GM23338 (cell line): ENCODE measurements at regions not wholly inside any gene's neighbourhood (a gene's known extent, or its start where the extent isn't known, plus 50 kb on each side); places are given as distances from the start of the nearest gene placed in this dataset.

ENCODE experiments used
- ATAC-seq: fragments of 200-7000 bp; cut with Tn5 transposase; 3 replicates; pipeline ENCODE4 v1.9.1; 2020
- DNase-seq: peaks from one replicate; pipeline ENCODE4 v3.0.0-alpha.2; 2015; ENCODE audit warnings: low spot score
- H2AFZ ChIP-seq: fragments of 200-600 bp; sonication (generic); 2 replicates; pipeline ENCODE4 v1.8.0; 2016; ENCODE audit warnings: antibody characterized with exemption, mild to moderate bottlenecking, moderate library complexity
- H3F3A ChIP-seq: fragments of 200-600 bp; sonication (generic); replicated peaks from 2 replicates; pipeline ENCODE4 v1.8.0; 2017; ENCODE audit warnings: antibody characterized with exemption, mixed run types, low read depth
- H3K27ac ChIP-seq: fragments of 200-600 bp; sonication (generic); 2 replicates; pipeline ENCODE4 v1.6.1; 2016; ENCODE audit warnings: low read depth
- H3K27me3 ChIP-seq: fragments of 200-600 bp; sonication (generic); 2 replicates; pipeline ENCODE4 v1.8.0; 2016; ENCODE audit warnings: mild to moderate bottlenecking, mixed run types, moderate library complexity; ENCODE audit not compliant: insufficient read depth
- H3K36me3 ChIP-seq: fragments of 200-600 bp; sonication (generic); 2 replicates; pipeline ENCODE4 v1.8.0; 2016; ENCODE audit warnings: mild to moderate bottlenecking; ENCODE audit not compliant: insufficient read depth
- H3K4me1 ChIP-seq: fragments of 200-600 bp; sonication (generic); 2 replicates; pipeline ENCODE4 v1.8.0; 2016; ENCODE audit warnings: mild to moderate bottlenecking, moderate library complexity; ENCODE audit not compliant: insufficient read depth
- H3K4me2 ChIP-seq: fragments of 200-600 bp; sonication (generic); 2 replicates; pipeline ENCODE4 v1.7.1; 2017; ENCODE audit warnings: mixed run types
- H3K4me3 ChIP-seq: fragments of 200-600 bp; sonication (generic); 2 replicates; pipeline ENCODE4 v1.6.1; 2016; ENCODE audit warnings: mixed run types
- H3K79me2 ChIP-seq: fragments of 200-600 bp; sonication (generic); replicated peaks from 2 replicates; pipeline ENCODE4 v1.8.0; 2017; ENCODE audit warnings: mild to moderate bottlenecking; ENCODE audit not compliant: insufficient read depth
- H3K9me2 ChIP-seq: fragments of 200-600 bp; sonication (generic); 2 replicates; pipeline ENCODE4 v1.8.0; 2017; ENCODE audit not compliant: insufficient read depth
- H4K20me1 ChIP-seq: fragments of 200-600 bp; sonication (generic); replicated peaks from 2 replicates; pipeline ENCODE4 v1.8.0; 2017; ENCODE audit warnings: mild to moderate bottlenecking; ENCODE audit not compliant: insufficient read depth
- H3K27ac Mint-ChIP-seq: 2 replicates; pipeline ENCODE4 v1.8.0; 2020; ENCODE audit warnings: inconsistent platforms, mild to moderate bottlenecking, moderate library complexity, mixed read lengths
- H3K27me3 Mint-ChIP-seq: 3 replicates; pipeline ENCODE4 v1.8.0; 2022; ENCODE audit warnings: low read depth, mild to moderate bottlenecking, moderate library complexity, mixed read lengths, inconsistent platforms; ENCODE audit not compliant: insufficient read depth, poor library complexity
- H3K36me3 Mint-ChIP-seq: 3 replicates; pipeline ENCODE4 v1.8.0; 2021; ENCODE audit warnings: low read depth, mild to moderate bottlenecking, inconsistent platforms, moderate library complexity, mixed read lengths
- H3K4me1 Mint-ChIP-seq: 3 replicates; pipeline ENCODE4 v1.8.0; 2020; ENCODE audit warnings: mild to moderate bottlenecking, inconsistent platforms, mixed read lengths
- H3K4me3 Mint-ChIP-seq: 3 replicates; pipeline ENCODE4 v1.8.0; 2021; ENCODE audit warnings: moderate library complexity, mild to moderate bottlenecking, inconsistent platforms, mixed read lengths
- H3K9me3 Mint-ChIP-seq: 3 replicates; pipeline ENCODE4 v1.8.0; 2020; ENCODE audit warnings: moderate library complexity, mild to moderate bottlenecking, inconsistent platforms, mixed read lengths
- CREB1 ChIP-seq: fragments of 250-450 bp; sonication (Bioruptor Pico); IDR thresholded peaks from 2 replicates; pipeline ENCODE4 v1.5.0; 2020; ENCODE audit warnings: low read depth, mild to moderate bottlenecking, moderate library complexity
- EZH2 ChIP-seq: fragments of 200-600 bp; sonication (generic); IDR thresholded peaks from one replicate; pipeline ENCODE4 v1.8.0; 2017; ENCODE audit warnings: antibody characterized with exemption, mild to moderate bottlenecking, low read depth; ENCODE audit not compliant: unreplicated experiment
- ZNF114 ChIP-seq: fragments of 250-450 bp; sonication (Bioruptor Pico); IDR thresholded peaks from 2 replicates; pipeline ENCODE4 v1.5.0; 2020; ENCODE audit warnings: mild to moderate bottlenecking, moderate library complexity
- ZNF331 ChIP-seq: fragments of 250-450 bp; sonication (Bioruptor Pico); IDR thresholded peaks from 2 replicates; pipeline ENCODE4 v1.5.0; 2020; ENCODE audit warnings: low read depth, mild to moderate bottlenecking, moderate library complexity
- TF ChIP-seq, protein P1 (sequence below): IDR thresholded peaks from 2 replicates; pipeline ENCODE4 v1.6.1; 2016; ENCODE audit warnings: antibody characterized with exemption
- TF ChIP-seq, protein P2 (sequence below): fragments of 250-450 bp; sonication (Bioruptor Pico); IDR thresholded peaks from 2 replicates; pipeline ENCODE4 v1.5.0; 2020; ENCODE audit warnings: mild to moderate bottlenecking, moderate library complexity

- DNase-seq = no peak
- Mint-ChIP-seq H3K4me1 (no peaks in the 10 kb centered on the region), H3K9me3 (no peaks in the 10 kb centered on the region), H3K4me3 (no peak overlapping the region), H3K27ac (no peak overlapping the region), H3K36me3 (no peaks in the 10 kb centered on the region), H3K27me3 (no peaks in the 10 kb centered on the region)
- no peaks in the 10 kb centered on the region for H3F3A ChIP-seq
- no peaks in the 10 kb centered on the region; the same call in 1 of the 2 replicates for H3K9me2 ChIP-seq
- ATAC-seq = no peak
- H3K4me3 ChIP-seq = no peak overlapping the region
- H3K27me3 ChIP-seq = 0 out of 2 replicates have a peak, but pooled peaks cover 3% of the 10 kb centered on the region
- H3K36me3 ChIP-seq = no peaks in the 10 kb centered on the region
- 0 out of 2 replicates have a peak overlapping the region, but pooled peaks have one; percentile 39 for H2AFZ ChIP-seq
- H3K27ac ChIP-seq = no peak overlapping the region
- TF ChIP-seq EZH2 (no peak), ZNF331 (CRISPR knock-in tag) (no peak), CREB1 (no peak), ZNF114 (CRISPR knock-in tag) (no peak)
- TF ChIP-seq, protein P1, sequence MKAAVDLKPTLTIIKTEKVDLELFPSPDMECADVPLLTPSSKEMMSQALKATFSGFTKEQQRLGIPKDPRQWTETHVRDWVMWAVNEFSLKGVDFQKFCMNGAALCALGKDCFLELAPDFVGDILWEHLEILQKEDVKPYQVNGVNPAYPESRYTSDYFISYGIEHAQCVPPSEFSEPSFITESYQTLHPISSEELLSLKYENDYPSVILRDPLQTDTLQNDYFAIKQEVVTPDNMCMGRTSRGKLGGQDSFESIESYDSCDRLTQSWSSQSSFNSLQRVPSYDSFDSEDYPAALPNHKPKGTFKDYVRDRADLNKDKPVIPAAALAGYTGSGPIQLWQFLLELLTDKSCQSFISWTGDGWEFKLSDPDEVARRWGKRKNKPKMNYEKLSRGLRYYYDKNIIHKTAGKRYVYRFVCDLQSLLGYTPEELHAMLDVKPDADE = no peak
- TF ChIP-seq, protein P2, sequence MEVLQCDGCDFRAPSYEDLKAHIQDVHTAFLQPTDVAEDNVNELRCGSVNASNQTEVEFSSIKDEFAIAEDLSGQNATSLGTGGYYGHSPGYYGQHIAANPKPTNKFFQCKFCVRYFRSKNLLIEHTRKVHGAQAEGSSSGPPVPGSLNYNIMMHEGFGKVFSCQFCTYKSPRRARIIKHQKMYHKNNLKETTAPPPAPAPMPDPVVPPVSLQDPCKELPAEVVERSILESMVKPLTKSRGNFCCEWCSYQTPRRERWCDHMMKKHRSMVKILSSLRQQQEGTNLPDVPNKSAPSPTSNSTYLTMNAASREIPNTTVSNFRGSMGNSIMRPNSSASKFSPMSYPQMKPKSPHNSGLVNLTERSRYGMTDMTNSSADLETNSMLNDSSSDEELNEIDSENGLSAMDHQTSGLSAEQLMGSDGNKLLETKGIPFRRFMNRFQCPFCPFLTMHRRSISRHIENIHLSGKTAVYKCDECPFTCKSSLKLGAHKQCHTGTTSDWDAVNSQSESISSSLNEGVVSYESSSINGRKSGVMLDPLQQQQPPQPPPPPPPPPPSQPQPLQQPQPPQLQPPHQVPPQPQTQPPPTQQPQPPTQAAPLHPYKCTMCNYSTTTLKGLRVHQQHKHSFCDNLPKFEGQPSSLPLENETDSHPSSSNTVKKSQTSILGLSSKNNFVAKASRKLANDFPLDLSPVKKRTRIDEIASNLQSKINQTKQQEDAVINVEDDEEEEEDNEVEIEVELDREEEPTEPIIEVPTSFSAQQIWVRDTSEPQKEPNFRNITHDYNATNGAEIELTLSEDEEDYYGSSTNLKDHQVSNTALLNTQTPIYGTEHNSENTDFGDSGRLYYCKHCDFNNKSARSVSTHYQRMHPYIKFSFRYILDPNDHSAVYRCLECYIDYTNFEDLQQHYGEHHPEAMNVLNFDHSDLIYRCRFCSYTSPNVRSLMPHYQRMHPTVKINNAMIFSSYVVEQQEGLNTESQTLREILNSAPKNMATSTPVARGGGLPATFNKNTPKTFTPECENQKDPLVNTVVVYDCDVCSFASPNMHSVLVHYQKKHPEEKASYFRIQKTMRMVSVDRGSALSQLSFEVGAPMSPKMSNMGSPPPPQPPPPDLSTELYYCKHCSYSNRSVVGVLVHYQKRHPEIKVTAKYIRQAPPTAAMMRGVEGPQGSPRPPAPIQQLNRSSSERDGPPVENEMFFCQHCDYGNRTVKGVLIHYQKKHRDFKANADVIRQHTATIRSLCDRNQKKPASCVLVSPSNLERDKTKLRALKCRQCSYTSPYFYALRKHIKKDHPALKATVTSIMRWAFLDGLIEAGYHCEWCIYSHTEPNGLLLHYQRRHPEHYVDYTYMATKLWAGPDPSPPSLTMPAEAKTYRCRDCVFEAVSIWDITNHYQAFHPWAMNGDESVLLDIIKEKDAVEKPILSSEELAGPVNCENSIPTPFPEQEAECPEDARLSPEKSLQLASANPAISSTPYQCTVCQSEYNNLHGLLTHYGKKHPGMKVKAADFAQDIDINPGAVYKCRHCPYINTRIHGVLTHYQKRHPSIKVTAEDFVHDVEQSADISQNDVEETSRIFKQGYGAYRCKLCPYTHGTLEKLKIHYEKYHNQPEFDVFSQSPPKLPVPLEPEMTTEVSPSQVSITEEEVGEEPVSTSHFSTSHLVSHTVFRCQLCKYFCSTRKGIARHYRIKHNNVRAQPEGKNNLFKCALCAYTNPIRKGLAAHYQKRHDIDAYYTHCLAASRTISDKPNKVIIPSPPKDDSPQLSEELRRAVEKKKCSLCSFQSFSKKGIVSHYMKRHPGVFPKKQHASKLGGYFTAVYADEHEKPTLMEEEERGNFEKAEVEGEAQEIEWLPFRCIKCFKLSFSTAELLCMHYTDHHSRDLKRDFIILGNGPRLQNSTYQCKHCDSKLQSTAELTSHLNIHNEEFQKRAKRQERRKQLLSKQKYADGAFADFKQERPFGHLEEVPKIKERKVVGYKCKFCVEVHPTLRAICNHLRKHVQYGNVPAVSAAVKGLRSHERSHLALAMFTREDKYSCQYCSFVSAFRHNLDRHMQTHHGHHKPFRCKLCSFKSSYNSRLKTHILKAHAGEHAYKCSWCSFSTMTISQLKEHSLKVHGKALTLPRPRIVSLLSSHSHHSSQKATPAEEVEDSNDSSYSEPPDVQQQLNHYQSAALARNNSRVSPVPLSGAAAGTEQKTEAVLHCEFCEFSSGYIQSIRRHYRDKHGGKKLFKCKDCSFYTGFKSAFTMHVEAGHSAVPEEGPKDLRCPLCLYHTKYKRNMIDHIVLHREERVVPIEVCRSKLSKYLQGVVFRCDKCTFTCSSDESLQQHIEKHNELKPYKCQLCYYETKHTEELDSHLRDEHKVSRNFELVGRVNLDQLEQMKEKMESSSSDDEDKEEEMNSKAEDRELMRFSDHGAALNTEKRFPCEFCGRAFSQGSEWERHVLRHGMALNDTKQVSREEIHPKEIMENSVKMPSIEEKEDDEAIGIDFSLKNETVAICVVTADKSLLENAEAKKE (CRISPR knock-in tag) = no peak
- no peaks in the 10 kb centered on the region for H3K79me2 ChIP-seq
- H3K4me2 ChIP-seq = no peak overlapping the region
- no peaks in the 10 kb centered on the region for H3K4me1 ChIP-seq
- H4K20me1 ChIP-seq = no peaks in the 10 kb centered on the region
Measured at GRCh38 chr20:1790386-1790785, 104.8 kb upstream of the SIRPA start.
